H1 (cell line): ENCODE measurements at regions not wholly inside any gene's neighbourhood (a gene's known extent, or its start where the extent isn't known, plus 50 kb on each side); places are given as distances from the start of the nearest gene placed in this dataset.
A peak's percentile ranks its signal among the peaks of the same experiment; 100 is the strongest.

Experiments
- CTCF ChIA-PET: fragments of 300-600 bp; sonication (Branson Sonifier 250); formaldehyde crosslinking; loops from one replicate; lab custom pipeline; 2021; ENCODE audit not compliant: partially characterized antibody; lab: Charles Lee
- POLR2A ChIA-PET: fragments of 300-600 bp; sonication (Branson Sonifier 250); formaldehyde crosslinking; loops from one replicate; lab custom pipeline; 2021; ENCODE audit warnings: inconsistent platforms; ENCODE audit not compliant: partially characterized antibody; lab: Charles Lee
- DNase-seq, 2 experiments: peaks; one replicate each; pipeline versions ENCODE4 v3.0.0 to v3.0.0-alpha.2; 2010 to 2022; ENCODE audit warnings: low spot score in 2 of 2, low read depth in 1 of 2, mixed read lengths in 1 of 2
- FAIRE-seq: peaks from 2 replicates; lab custom pipeline; 2011; peaks lifted over from hg19 to GRCh38; lab: Jason Lieb, UNC
- H2AFZ ChIP-seq: 2 replicates; pipeline ENCODE4 v1.8.1; 2012; ENCODE audit warnings: low read length, inconsistent platforms
- H2AK5ac ChIP-seq: 2 replicates; pipeline ENCODE4 v1.6.1; 2013; ENCODE audit warnings: low read depth, low read length
- H2BK120ac ChIP-seq: replicated peaks from 2 replicates; pipeline ENCODE3; 2013; ENCODE audit warnings: low read depth, low read length, inconsistent platforms
- H2BK12ac ChIP-seq: 2 replicates; pipeline ENCODE4 v1.6.1; 2013; ENCODE audit warnings: low read depth, low read length
- H2BK15ac ChIP-seq: 2 replicates; pipeline ENCODE4 v1.6.1; 2013; ENCODE audit warnings: low read length
- H2BK20ac ChIP-seq: 2 replicates; pipeline ENCODE4 v1.6.1; 2013; ENCODE audit warnings: low read length
- H2BK5ac ChIP-seq: 2 replicates; pipeline ENCODE4 v1.6.1; 2013; ENCODE audit warnings: low read depth, low read length
- H3K14ac ChIP-seq: 2 replicates; pipeline ENCODE4 v1.6.1; 2013; ENCODE audit warnings: inconsistent platforms; ENCODE audit not compliant: insufficient read length
- H3K18ac ChIP-seq: 2 replicates; pipeline ENCODE4 v1.6.1; 2013; ENCODE audit warnings: low read length; ENCODE audit errors: extremely low read depth
- H3K23ac ChIP-seq: 2 replicates; pipeline ENCODE4 v1.6.1; 2013; ENCODE audit warnings: inconsistent platforms; ENCODE audit not compliant: insufficient read length
- H3K23me2 ChIP-seq: 2 replicates; pipeline ENCODE4 v1.6.1; 2013; ENCODE audit warnings: low read depth, low read length
- H3K27ac ChIP-seq: 2 replicates; pipeline ENCODE4 v1.6.1; 2011; ENCODE audit warnings: low read depth, low read length, inconsistent platforms
- H3K27me3 ChIP-seq, 4 experiments: replicated peaks in 1 of 4; 1 replicate in 1 of 4; 2 replicates in 3 of 4; pipeline versions ENCODE4 v1.6.1 to v1.8.1; 2011 to 2013; ENCODE audit warnings: low read length in 3 of 4, mild to moderate bottlenecking in 3 of 4, inconsistent platforms in 2 of 4, mixed read lengths in 2 of 4, moderate library complexity in 1 of 4; ENCODE audit not compliant: control insufficient read depth in 3 of 4, insufficient read depth in 3 of 4; ENCODE audit errors: extremely low read depth in 1 of 4
- H3K36me3 ChIP-seq, 4 experiments: 2 replicates each; pipeline versions ENCODE4 v1.6.1 to v1.8.1; 2011 to 2013; ENCODE audit warnings: mild to moderate bottlenecking in 4 of 4, low read length in 3 of 4, moderate library complexity in 2 of 4, control low read depth in 1 of 4, inconsistent platforms in 1 of 4; ENCODE audit not compliant: insufficient read depth in 4 of 4, control insufficient read depth in 2 of 4
- H3K4ac ChIP-seq: replicated peaks from 2 replicates; pipeline ENCODE3; 2013; ENCODE audit warnings: low read length, low read depth, mixed read lengths, inconsistent platforms; ENCODE audit not compliant: insufficient read length
- H3K4me1 ChIP-seq, 4 experiments: replicated peaks in 1 of 4; 1 replicate in 1 of 4; 2 replicates in 3 of 4; pipeline versions ENCODE4 v1.6.1 to v1.8.1; 2011 to 2013; ENCODE audit warnings: low read length in 3 of 4, inconsistent platforms in 2 of 4, mixed read lengths in 1 of 4; ENCODE audit not compliant: insufficient read depth in 4 of 4, control insufficient read depth in 3 of 4
- H3K4me2 ChIP-seq, 2 experiments: 2 replicates each; pipeline versions ENCODE4 v1.6.1 to v1.8.1; 2011 to 2013; ENCODE audit warnings: low read depth in 2 of 2, low read length in 2 of 2, control low read depth in 1 of 2, inconsistent platforms in 1 of 2, mild to moderate bottlenecking in 1 of 2; ENCODE audit not compliant: insufficient read depth in 1 of 2
- H3K4me3 ChIP-seq, 4 experiments: fragments of 200-600, 300-600 bp in 1 of 4; sonication (generic), shearing (Covaris generic), sonication (Bioruptor Twin) in 1 of 4; 2 replicates each; pipeline versions ENCODE4 v1.5.1 to v1.8.1; 2011 to 2016; ENCODE audit warnings: low read length in 4 of 4, low read depth in 3 of 4, control low read depth in 2 of 4, inconsistent platforms in 2 of 4, mild to moderate bottlenecking in 2 of 4, mixed read lengths in 1 of 4, moderate library complexity in 1 of 4; ENCODE audit not compliant: insufficient read depth in 2 of 4; ENCODE audit errors: extremely low read depth in 1 of 4
- H3K56ac ChIP-seq: replicated peaks from 2 replicates; pipeline ENCODE3; 2013; ENCODE audit warnings: low read depth, mild to moderate bottlenecking, mixed read lengths, low read length, inconsistent platforms; ENCODE audit not compliant: insufficient read length
- H3K79me1 ChIP-seq: 2 replicates; pipeline ENCODE4 v1.6.1; 2013; ENCODE audit warnings: low read depth, low read length, control low read depth
- H3K79me2 ChIP-seq, 2 experiments: 2 replicates each; pipeline versions ENCODE4 v1.6.1 to v1.8.1; 2012 to 2013; ENCODE audit warnings: low read length in 2 of 2, mild to moderate bottlenecking in 2 of 2, inconsistent platforms in 1 of 2; ENCODE audit not compliant: insufficient read depth in 2 of 2, control insufficient read depth in 1 of 2
- H3K9ac ChIP-seq, 4 experiments: replicated peaks in 1 of 4; 1 replicate in 1 of 4; 2 replicates in 3 of 4; pipeline versions ENCODE4 v1.6.1 to v1.8.1; 2011 to 2013; ENCODE audit warnings: low read depth in 3 of 4, low read length in 3 of 4, control low read depth in 2 of 4, mild to moderate bottlenecking in 2 of 4, moderate library complexity in 2 of 4, inconsistent platforms in 1 of 4; ENCODE audit errors: extremely low read depth in 1 of 4
- H3K9me3 ChIP-seq, 2 experiments: 2 replicates each; pipeline versions ENCODE4 v1.6.1 to v1.8.1; 2012 to 2013; ENCODE audit warnings: mild to moderate bottlenecking in 2 of 2, moderate library complexity in 2 of 2, control low read depth in 1 of 2, inconsistent platforms in 1 of 2, low read depth in 1 of 2, low read length in 1 of 2, mixed read lengths in 1 of 2; ENCODE audit not compliant: insufficient read depth in 2 of 2
- H4K20me1 ChIP-seq, 2 experiments: replicated peaks in 1 of 2; 2 replicates each; pipeline versions ENCODE3 to v1.8.1; 2011 to 2013; ENCODE audit warnings: inconsistent platforms in 2 of 2, low read length in 2 of 2, mild to moderate bottlenecking in 1 of 2; ENCODE audit not compliant: insufficient read depth in 2 of 2, control insufficient read depth in 1 of 2
- H4K5ac ChIP-seq: 2 replicates; pipeline ENCODE4 v1.6.1; 2013; ENCODE audit warnings: low read length, low read depth, mixed read lengths, inconsistent platforms; ENCODE audit not compliant: insufficient read length
- H4K8ac ChIP-seq: 2 replicates; pipeline ENCODE4 v1.8.0; 2013; ENCODE audit warnings: mild to moderate bottlenecking, moderate library complexity, low read length, inconsistent platforms; ENCODE audit not compliant: insufficient read depth; ENCODE audit errors: extremely low read depth
- H4K91ac ChIP-seq: replicated peaks from 2 replicates; pipeline ENCODE3; 2013; ENCODE audit warnings: low read length, mixed read lengths, inconsistent platforms; ENCODE audit not compliant: insufficient read length
- ASH2L ChIP-seq: fragments of 200-600, 300-600 bp; sonication (generic); IDR thresholded peaks from one replicate; pipeline ENCODE4 v1.7.1; 2017; ENCODE audit warnings: low read length
- CHD1 ChIP-seq: IDR thresholded peaks from 2 replicates; pipeline ENCODE4 v1.6.1; 2012; ENCODE audit warnings: low read depth, low read length, improper control_type of control experiment
- E2F6 ChIP-seq: IDR thresholded peaks from 2 replicates; pipeline ENCODE4 v1.6.1; 2012; ENCODE audit warnings: inconsistent platforms
- HDAC2 ChIP-seq, 2 experiments: fragments of 300-600 bp in 1 of 2; sonication (generic) in 1 of 2; IDR thresholded peaks; 2 replicates each; pipeline ENCODE4 v1.6.1; 2011 to 2012; ENCODE audit warnings: low read depth in 2 of 2, low read length in 2 of 2, mild to moderate bottlenecking in 2 of 2, moderate library complexity in 2 of 2, borderline replicate concordance in 1 of 2, inconsistent platforms in 1 of 2
- JUN ChIP-seq: IDR thresholded peaks from 2 replicates; pipeline ENCODE4 v1.6.1; 2011; ENCODE audit warnings: low read depth, mild to moderate bottlenecking, improper control_type of control experiment, low read length
- MAFK ChIP-seq: IDR thresholded peaks from 2 replicates; pipeline ENCODE4 v1.6.1; 2012; ENCODE audit warnings: low read depth, mild to moderate bottlenecking, improper control_type of control experiment, low read length
- POLR2AphosphoS5 ChIP-seq: IDR thresholded peaks from 2 replicates; pipeline ENCODE4 v1.6.1; 2011; ENCODE audit warnings: low read depth, low read length
- RBBP5 ChIP-seq: IDR thresholded peaks from 2 replicates; pipeline ENCODE4 v1.7.1; 2012; ENCODE audit warnings: low read depth, mild to moderate bottlenecking, inconsistent platforms, low read length, moderate library complexity, borderline replicate concordance
- RFX5 ChIP-seq: IDR thresholded peaks from 2 replicates; pipeline ENCODE4 v1.6.1; 2011; ENCODE audit warnings: low read depth, low read length, improper control_type of control experiment, borderline replicate concordance
- SP2 ChIP-seq: IDR thresholded peaks from 2 replicates; pipeline ENCODE4 v1.6.1; 2012; ENCODE audit warnings: mild to moderate bottlenecking, low read length, inconsistent platforms
- SRF ChIP-seq: IDR thresholded peaks from 2 replicates; pipeline ENCODE4 v1.6.1; 2011; ENCODE audit warnings: mild to moderate bottlenecking, low read depth, low read length, moderate library complexity
- TAF7 ChIP-seq: optimal IDR thresholded peaks from 2 replicates; pipeline ENCODE3; 2011; ENCODE audit warnings: low read depth, mild to moderate bottlenecking, inconsistent platforms, low read length, moderate library complexity, borderline replicate concordance
- TBP ChIP-seq: IDR thresholded peaks from 2 replicates; pipeline ENCODE4 v1.6.1; 2011; ENCODE audit warnings: low read depth, low read length, improper control_type of control experiment
- YY1 ChIP-seq: IDR thresholded peaks from 2 replicates; pipeline ENCODE4 v1.6.1; 2011; ENCODE audit warnings: low read depth, mild to moderate bottlenecking, low read length
- ZNF274 ChIP-seq: IDR thresholded peaks from 2 replicates; pipeline ENCODE4 v1.7.0; 2012; ENCODE audit warnings: low read length, borderline replicate concordance; ENCODE audit errors: extremely low read depth
- WGBS, 2 experiments: shearing (Covaris generic) in 1 of 2; methylation state at CpG; one replicate each; pipeline versions ENCODE4 v1.1.6 to v1.1.7; 2013 to 2015; ENCODE audit warnings: low lambda C conversion rate in 2 of 2, mixed read lengths in 2 of 2, inconsistent platforms in 1 of 2, low coverage in 1 of 2, missing lambda C conversion rate in 1 of 2; ENCODE audit not compliant: insufficient replicate concordance in 2 of 2, insufficient coverage in 1 of 2, insufficient read length in 1 of 2; ENCODE audit errors: extremely low coverage in 1 of 2, missing lambda C conversion rate in 1 of 2; 5-methylcytosine and 5-hydroxymethylcytosine counted together

GRCh38 chr15:98393471-98393870 lies 254.9 kb upstream of the IGF1R start:
- no peak overlapping the region for H2BK15ac ChIP-seq
- peak overlapping the region; percentile 34 for H4K91ac ChIP-seq
- no peaks in the 10 kb centered on the region for H3K23me2 ChIP-seq
- no peak overlapping the region for H2AFZ ChIP-seq
- 0 out of 2 replicates have a peak overlapping the region, but pooled peaks have one; percentile 11 for H2BK20ac ChIP-seq
- H2BK5ac ChIP-seq = no peak overlapping the region
- H3K9me3 ChIP-seq = no peaks in the 10 kb centered on the region
- H4K20me1 ChIP-seq = no peaks in the 10 kb centered on the region
- CTCF ChIA-PET = interaction anchor here (0.7 to 5.0 kb wide), 4 partner anchors 11 to 311 kb away, joined by 3 to 21 read pairs (median 4); no protein-coding TSS in a partner anchor
- peak overlapping the region; percentile 20; the same call in 1 of the 2 replicates for H2BK12ac ChIP-seq
- H4K8ac ChIP-seq = no peak overlapping the region
- H3K4me2 ChIP-seq = no peak overlapping the region
- H3K4me3 ChIP-seq = no peak overlapping the region
- no peaks in the 10 kb centered on the region for H3K79me2 ChIP-seq
- H3K79me1 ChIP-seq = no peaks in the 10 kb centered on the region
- POLR2A ChIA-PET = no interaction called here
- H2BK120ac ChIP-seq = no peak overlapping the region
- FAIRE-seq (peak; percentile 19), DNase-seq (no peak)
- no peaks in the 10 kb centered on the region for H3K27me3 ChIP-seq
- no peak overlapping the region for H3K27ac ChIP-seq
- H3K14ac ChIP-seq = no peak overlapping the region
- no peak overlapping the region for H3K4ac ChIP-seq
- H4K5ac ChIP-seq = no peak overlapping the region
- no peak overlapping the region for H3K9ac ChIP-seq
- no peak overlapping the region for H2AK5ac ChIP-seq
- no peak overlapping the region for H3K56ac ChIP-seq
- no peak overlapping the region for H3K23ac ChIP-seq
- H3K18ac ChIP-seq = no peak overlapping the region
- H3K36me3 ChIP-seq = no peaks in the 10 kb centered on the region
- 85% methylated on average over 9 of the region's 9 CpGs; no CpG with 5 or more reads in 1 of the 2 experiments for WGBS, 2 experiments
- peaks cover 0 to 6% (median 0%) of the 10 kb centered on the region in 4 experiments; a peak in 3 of 7 replicates for H3K4me1 ChIP-seq
- TF ChIP-seq SRF (no peak), TBP (no peak), RBBP5 (no peak), YY1 (no peak), RFX5 (no peak), SP2 (no peak), E2F6 (no peak), TAF7 (no peak), ZNF274 (no peak), CHD1 (no peak), POLR2AphosphoS5 (no peak), HDAC2 (IDR thresholded peaks at IDR 0.05; ENCODE audit: borderline replicate concordance in 1 of 2, low read depth in 2 of 2, low read length in 2 of 2) (no peak), MAFK (no peak), JUN (no peak), ASH2L (no peak)
